HG03097 (cell line): ENCODE measurements at regions not wholly inside any gene's neighbourhood (a gene's known extent, or its start where the extent isn't known, plus 50 kb on each side); places are given as distances from the start of the nearest gene placed in this dataset.
"Not testable (repeated sequence)": the region's sequence is repeated elsewhere in the genome, so short reads cannot be mapped to it uniquely, and the experiment has no call there.

Experiments
- ATAC-seq: cut with Tn5 transposase; IDR thresholded peaks from one replicate; pipeline ENCODE4 v1.9.1; 2021; ENCODE audit not compliant: unreplicated experiment, low FRiP score

DNA sequence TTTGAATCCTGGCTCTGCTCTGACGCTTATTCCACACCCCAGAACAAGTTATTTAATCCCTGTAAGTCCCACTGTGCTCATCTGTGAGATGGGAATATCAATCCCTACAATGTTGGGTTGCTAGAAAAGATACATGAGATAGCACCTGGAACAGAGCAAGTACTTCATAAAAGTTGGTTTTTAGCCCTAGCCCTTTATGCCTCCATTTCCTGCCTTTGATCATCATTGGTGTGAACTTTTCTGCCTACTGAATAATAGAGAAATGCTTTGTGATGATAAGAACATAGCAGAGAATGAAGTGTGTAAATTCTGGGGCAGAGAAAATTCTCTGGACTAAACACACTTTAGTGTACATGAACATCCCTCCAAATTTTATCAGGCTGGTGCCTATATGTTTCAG is 90.3 kb upstream of the RANBP6 start:
- ATAC-seq: no peak

DNA sequence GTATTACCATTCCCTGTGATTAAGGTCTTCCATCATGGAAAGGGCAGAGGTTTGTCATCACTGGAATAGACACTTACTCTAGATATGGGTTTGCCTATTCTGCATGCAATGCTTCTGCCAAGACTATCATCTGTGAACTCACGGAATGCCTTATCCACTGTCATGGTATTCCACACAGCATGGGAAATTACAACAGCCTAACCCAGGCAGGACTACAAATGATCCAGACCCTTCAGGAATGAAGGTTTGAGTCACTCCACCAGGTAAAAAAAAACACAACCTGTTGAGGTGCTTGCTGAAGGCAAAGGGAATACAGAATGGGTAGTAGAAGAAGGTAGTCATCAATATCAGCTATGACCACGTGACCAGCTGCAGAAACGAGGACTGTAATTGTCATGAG is 89.0 kb upstream of the RANBP6 start:
- ATAC-seq: not testable (repeated sequence)

DNA sequence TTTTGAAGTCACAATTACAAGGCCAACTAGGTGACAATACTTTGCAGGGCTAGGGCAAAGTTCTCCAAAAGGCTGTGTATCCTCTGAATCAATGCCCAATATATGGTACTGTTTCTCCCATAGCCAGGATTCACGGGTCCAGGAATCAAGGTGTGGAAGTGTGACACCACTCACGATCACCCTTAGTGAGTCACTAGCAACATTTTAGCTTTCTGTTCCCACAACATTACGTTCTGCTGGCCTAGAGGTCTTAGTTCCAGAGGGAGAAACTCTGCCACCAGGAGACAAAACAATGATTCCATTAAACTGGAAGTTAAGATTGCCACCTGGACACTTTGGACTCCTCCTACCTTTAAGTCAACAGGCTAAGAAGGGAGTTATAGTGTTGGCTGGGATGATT is 88.5 kb upstream of the RANBP6 start:
- ATAC-seq: not testable (repeated sequence)

DNA sequence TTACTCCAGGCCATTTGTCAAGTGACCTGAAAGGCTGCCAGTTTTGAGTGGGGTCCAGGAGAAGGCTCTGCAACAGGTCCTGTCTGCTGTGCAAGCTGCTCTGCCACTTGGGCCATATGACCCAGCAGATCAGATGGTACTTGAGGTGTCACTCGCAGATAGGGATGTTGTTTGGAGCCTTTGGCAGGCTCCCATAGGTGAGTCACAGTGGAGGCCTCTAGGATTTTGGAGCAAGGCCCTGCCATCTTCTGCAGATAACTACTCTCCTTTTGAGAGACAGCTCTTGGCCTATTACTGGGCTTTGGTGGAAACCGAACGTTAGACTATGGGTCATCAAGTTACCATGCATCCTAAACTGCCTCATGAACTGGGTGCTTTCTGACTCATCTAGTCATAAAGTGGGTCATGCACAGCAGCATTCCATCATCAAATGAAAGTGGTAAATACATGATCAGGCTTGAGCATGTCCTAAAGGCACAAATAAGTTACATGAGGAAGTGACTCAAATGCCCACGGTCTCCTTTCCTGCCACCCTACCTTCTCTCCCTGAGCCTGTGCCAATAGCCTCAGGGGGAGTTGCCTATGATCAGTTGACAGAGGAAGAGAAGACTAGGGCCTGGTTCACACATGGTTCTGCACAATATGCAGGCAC is 87.0 kb upstream of the RANBP6 start:
- ATAC-seq: not testable (repeated sequence)

DNA sequence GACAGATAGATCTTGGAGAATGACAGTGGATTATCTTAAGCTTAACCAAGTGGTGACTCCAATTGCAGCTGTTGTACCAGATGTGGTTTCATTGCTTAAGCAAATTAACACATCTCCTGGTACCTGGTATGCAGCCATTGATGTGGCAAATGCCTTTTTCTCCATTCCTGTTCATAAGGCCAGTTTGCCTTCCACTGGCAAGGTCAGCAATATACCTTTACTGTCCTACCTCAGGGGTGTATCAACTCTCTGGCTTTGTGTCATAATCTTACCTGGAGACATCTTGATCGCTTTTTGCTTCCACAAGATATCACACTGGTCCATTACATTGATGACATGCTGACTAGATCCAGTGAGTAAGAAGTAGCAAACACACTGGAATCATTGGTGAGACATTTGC is 86.3 kb upstream of the RANBP6 start:
- not testable (repeated sequence) for ATAC-seq

DNA sequence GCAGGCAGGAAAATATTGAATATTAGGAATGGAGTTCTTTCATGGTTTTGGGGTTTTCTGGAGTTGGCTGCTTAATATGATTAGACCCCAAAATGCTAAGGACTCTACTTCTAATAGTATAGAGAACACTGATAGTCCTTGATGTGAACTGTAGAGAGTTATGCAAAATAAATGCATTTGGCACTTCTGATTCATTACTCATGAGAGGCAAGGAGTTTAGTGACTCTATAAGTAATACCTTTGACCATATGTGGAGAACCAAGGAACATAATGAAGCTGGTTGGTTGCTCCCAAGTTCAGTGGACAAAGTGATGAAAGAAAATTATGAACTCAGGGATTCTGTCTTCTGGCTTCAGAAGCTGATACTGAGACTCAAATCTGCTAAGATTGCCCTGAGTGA is 83.9 kb upstream of the RANBP6 start:
- ATAC-seq: not testable (repeated sequence)

DNA sequence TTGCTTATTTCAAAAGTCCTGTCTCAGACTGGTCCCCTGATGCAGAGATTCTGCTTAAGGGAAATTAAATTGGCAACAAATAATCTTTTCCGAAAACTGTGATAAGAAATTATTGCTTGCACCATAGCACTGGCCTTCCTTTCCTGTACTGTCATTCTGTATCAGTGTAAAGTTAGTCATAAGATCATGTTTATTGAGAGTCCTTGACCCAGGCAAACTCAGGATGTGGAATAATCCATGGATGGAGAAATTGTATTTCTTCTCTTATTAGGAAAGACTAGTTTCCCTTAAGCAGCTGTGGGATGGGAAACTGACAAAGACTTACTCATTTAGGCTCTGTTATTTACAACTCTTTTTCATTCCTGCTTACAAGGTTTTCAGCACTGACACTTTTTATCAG is 83.0 kb upstream of the RANBP6 start:
- no peak for ATAC-seq

DNA sequence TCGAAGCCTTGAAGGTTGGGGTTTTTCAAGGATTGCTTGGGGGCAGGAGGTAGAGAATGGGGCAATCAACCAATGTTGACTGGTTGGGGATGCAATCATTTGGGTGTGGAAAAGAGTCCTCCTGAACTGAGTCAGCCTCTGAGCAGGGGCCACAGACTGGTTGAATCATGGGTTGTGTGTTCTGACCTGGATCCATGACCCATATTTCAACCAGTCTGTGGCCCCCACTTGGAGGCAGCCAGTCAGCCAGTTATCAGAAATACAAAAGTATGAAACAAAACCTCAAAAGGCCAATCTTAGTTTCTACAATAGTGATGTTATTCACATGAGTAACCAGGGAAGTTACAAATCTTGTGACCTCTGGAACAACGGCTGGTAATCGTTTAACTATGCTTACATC is 81.4 kb upstream of the RANBP6 start:
- ATAC-seq: no peak

DNA sequence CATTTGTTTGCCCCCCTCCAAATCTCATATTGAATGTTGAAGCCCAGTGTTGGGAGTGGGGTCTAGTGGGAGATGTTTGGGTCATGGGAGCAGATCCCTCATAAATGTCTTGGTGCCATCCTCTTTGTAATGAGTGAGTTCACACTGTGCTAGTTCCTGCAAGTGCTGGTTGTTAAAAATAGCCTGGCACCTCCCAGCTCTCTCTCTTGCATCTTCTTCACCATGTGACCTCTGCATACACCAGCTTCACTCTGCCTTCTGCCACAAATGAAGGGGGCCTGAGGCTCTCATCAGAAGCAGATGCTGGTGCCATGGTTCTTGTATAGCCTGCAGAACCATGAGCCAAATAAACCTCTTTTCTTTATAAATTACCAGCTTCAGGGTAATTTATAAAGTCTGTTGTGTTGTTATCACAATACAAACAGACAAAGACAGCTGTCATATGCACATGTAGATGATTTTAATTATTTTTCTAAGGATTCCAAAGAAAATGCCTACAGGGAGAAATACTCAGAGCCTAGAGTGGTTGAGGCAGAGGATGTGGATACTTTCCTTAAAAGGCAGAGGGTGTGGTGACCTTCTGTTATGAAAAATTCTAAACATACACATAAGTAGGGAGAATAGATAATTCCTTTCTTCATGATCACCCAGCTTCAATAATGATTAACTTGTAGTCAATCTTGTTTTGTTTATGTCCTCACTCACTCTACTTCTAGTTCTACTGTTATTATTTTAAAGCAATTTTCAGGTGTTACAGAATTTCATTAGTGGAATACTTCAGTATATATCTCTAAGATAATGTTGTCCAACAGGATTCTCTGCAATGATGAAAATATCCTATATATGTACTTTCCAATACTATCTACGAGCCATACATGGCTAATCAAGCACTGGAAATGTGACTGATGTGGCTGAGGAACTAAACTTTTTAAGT is 75.1 kb upstream of the RANBP6 start:
- no peak for ATAC-seq

DNA sequence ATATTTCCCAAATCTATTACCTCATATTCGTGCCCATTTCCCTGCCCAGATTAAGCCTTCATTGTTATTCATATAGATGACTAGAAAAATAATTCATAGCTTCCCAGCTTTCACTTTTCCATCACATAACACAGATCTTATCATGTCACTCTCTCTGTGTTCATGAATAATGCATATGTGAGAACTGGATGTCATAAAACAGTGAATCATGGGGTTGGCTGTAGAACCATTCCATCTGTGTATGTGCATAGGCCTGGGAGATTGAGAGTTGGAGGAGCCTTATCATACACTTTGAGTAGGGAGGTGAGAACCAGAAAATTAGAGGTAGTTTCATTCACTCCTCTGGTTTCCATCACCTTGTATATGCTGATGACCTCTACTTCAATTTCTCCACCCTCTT is 73.9 kb upstream of the RANBP6 start:
- ATAC-seq: no peak

DNA sequence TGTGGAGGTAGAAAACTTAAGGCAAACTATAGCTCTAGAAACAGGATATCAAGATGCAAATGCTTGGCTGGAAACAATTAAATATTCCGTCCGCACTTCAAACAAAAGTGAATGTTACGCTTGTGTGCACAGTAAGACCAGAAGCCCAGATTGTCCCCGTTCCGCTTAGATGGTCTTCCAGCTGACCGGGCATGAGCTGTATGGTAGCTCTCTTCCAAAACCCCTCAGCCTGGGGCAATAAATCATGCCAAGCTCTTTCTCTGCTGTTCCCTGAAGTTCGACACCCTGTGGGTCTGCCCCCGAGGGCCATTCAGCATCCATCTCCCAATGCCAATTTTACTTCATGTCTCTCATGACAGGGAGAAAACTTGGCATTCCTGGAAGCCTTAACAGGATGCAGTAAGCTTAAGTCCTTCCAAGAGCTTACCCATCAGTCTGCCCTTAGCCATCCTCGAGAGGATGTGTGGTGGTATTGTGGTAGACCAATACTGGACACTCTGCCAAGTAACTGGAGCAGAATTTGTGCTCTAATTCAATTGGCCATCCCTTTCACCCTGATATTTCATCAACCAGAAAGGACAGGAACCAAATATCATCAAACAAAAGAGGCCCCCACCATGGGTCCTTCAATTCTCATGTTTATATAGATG is 70.7 kb upstream of the RANBP6 start:
- no peak for ATAC-seq

DNA sequence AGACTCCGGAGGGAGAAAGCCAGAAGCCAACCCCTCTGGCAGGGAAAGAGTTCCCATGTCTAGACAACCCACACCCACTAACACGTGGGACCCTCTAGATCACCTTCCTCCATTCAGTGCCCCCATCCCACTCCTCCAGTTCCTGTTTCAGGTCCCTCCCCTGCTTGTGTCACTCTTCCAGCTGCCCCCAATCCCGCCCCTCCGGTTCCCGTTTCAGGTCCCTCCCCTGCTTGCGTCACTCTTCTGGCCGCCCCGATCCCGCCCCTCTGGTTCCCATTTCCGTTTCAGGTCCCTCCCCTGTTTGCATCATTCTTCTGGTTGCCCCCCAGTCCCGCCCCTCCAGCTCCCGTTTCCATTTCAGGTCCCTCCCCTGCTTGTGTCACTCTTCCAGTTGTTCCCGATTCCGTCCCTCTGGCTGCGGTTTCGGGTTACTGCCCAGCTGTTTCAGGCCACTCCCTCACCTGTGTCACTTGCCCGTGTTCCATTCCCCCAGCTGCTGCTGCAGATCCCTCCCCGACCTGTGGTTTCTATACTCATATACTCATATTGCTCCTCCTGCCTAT is 64.8 kb upstream of the RANBP6 start:
- ATAC-seq: no peak

DNA sequence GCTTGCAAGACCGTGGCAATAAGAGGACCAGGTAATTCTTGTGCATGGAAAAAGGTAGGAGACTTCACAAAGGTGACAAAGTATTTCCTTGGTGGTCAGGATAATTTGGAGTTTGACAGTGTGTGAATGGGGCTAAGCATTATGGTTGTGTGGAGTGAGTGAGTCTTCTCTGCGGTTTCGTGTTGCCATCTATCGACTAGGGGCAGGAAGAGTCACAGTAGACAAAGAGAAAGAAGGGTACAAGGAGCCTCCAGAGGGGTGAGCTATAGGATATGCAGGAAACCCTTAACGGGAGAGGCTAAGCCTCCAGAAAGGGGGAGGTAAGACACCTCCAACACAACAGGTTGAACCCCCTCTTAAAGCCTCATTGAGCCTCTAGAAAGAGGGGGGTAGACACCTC is 64.0 kb upstream of the RANBP6 start:
- no peak for ATAC-seq

DNA sequence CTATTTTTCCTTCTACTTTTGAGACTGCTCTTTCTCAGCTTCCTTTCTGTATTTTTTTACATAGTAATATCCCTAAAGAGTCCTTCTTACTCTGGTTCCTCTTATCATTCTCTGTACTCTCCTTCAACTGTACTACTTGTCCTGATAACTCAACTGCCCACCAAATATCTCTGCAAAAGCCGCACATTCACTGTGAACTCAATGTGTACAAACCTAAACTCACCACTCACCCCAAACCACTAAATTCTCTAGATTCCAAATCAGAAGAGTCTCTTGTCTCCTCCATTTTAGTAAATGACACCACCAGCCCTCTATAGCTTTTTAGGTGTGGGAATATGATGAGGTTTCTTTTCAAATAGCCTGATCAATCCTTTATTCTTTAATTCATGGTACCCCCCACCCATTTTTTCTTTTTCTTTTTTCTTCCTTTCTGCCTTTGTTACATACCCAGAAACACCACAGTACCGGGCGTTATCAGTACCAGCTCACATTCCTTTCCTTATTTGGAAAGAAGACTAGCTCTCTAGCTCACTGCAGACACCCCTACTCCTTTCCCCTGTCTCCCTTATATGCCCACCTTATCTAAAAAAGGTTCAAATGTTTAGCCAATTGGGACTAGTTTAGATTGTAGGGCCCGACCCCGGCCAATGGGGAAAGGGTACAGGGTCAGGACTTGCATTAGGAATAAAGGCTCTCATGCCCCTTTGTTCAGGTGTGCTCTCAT is 63.1 kb upstream of the RANBP6 start:
- no peak for ATAC-seq

DNA sequence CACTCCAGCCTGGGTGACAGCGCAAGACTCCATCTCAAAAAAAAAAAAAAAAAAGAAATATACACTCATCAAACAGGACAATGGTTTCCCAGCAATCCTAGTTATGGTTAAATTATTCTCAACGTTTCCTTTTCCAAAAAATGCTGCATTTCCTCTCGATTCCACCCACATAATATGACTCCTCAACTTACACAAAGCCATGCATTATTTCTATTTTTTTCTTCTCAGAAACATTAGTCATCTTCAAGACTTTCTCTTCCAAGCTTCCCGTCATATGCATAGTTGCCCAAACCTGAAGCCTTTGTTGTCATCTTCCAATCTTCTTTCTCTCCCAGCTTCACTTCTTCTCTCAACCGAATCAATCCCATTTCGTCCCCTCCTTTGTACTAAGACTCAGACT is 61.4 kb upstream of the RANBP6 start:
- no peak for ATAC-seq

DNA sequence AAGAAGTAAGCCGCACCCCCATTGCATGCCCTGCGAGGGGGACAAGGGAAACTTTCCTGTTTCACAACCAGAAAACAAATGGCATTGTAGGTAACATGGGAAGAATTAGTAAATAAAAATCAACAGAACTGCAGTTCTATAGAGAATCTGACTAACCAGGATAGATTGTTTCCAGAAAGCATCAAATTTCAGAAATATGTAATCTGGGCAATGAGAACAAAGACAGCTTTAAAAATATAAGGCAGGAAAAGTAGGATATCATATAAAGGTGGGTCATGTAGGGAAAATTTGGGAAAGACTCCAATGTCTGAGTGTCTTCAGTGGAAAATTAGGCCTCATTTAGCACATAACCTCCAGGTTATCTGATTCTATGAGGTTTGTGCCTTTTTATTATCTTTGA is 58.3 kb upstream of the RANBP6 start:
- ATAC-seq: no peak

DNA sequence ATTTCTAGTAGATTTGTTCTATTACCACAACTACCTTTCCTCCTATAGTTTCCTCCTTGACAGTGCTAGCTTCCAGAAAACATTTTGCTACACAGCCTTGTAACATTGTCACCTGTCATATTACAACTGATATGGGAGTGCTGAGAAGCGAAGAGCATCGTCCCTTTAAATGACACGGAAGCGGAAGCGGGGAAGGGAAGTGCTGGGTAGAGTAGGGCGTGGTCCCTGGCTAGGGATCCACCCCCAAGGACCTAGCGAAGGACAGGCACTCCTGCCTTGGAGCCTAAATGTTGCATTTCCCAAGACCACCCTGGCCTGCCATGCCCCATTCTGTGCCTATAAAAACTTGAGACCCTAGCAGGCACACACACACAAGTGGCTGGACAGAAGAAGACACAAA is 57.4 kb upstream of the RANBP6 start:
- ATAC-seq: no peak

DNA sequence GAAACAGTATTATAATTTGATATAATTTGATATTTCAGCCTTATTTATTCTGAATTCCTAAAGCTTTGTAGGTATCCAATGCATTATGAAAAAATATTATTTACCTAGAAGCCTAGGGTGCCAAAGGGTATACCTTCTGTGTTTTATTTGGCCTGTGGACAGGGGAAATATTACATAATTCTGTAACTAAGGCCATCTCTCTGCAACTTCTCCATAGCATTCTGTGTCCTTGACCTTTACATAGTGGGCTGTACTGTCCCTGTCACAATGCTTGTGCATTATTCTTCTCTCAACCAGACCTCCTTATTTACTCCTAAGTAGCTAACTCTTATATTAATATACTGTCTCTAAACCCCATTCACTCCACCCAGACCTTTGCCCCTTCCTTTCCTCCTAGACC is 57.0 kb upstream of the RANBP6 start:
- no peak for ATAC-seq

DNA sequence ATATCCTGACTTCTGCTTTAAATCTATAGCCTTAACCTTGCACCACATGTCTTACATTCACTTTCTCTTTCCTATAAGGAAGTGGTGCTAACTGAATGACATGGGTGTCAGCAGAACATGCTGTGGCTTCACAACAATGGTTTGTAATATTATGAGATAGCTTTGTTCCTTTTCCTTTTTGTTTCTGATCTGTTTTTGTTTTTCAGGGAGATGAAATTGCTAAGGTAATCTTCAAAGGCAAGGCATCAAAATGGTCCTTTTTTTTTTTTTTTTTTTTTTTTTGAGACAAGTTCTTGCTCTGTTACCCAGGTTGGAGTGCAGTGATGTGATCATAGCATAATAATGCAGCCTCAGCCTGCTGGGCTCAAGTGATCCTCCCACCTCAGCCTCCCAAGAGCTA is 53.6 kb upstream of the RANBP6 start:
- no peak for ATAC-seq

DNA sequence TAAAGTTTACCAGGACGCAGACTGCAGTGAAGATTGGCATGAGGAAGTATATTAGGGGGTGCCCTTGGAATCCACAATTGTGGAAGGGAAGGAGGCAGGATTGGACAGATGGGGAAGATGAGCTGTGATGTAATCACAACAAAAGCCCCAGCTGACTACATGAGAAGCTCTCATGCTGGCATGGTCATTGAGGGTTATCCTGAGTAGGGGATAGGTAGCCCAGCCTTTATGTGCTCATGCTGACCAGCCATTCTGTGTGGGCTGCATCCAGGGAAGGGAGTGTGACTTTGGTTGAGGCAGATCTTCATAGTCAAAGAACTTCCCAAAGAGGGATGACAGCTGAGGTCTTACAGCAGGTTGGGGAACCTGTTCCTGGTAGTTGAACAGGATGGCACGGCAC is 52.0 kb upstream of the RANBP6 start:
- no peak for ATAC-seq
